WTC11 (cell line): ENCODE measurements at regions not wholly inside any gene's neighbourhood (a gene's known extent, or its start where the extent isn't known, plus 50 kb on each side); places are given as distances from the start of the nearest gene placed in this dataset.

Source experiments
- ATAC-seq: fragments of 200-7000 bp; cut with Tn5 transposase; 2 replicates; pipeline ENCODE4 v1.10.0; 2021; ENCODE audit warnings: mild to moderate bottlenecking, moderate library complexity
- CTCF ChIA-PET: fragments of 300-600 bp; sonication (Branson Sonifier 250); formaldehyde crosslinking; loops from one replicate; lab custom pipeline; 2021; ENCODE audit warnings: antibody characterized with exemption; lab: Charles Lee
- POLR2A ChIA-PET: fragments of 350-600 bp; sonication (Branson Sonifier 250); formaldehyde crosslinking; loops from one replicate; lab custom pipeline; 2021; ENCODE audit warnings: antibody characterized with exemption; lab: Charles Lee
- DNase-seq: peaks from one replicate; pipeline ENCODE4 v3.0.0; 2021; ENCODE audit warnings: low spot score
- H3K27ac Mint-ChIP-seq: 2 replicates; pipeline ENCODE4 v1.8.0; 2021; ENCODE audit warnings: mixed read lengths
- H3K27me3 Mint-ChIP-seq: 2 replicates; pipeline ENCODE4 v1.8.0; 2021; ENCODE audit warnings: low read depth, mild to moderate bottlenecking, moderate library complexity, mixed read lengths
- H3K36me3 Mint-ChIP-seq: 2 replicates; pipeline ENCODE4 v1.8.0; 2021; ENCODE audit warnings: mixed read lengths
- H3K4me1 Mint-ChIP-seq: 2 replicates; pipeline ENCODE4 v1.8.0; 2022; ENCODE audit warnings: mixed read lengths
- H3K4me3 Mint-ChIP-seq: 2 replicates; pipeline ENCODE4 v1.8.0; 2021; ENCODE audit warnings: mild to moderate bottlenecking, moderate library complexity, mixed read lengths
- H3K9me3 Mint-ChIP-seq: 2 replicates; pipeline ENCODE4 v1.8.0; 2021; ENCODE audit warnings: mixed read lengths
- ATF2 ChIP-seq: sonication (generic); formaldehyde crosslinking; IDR thresholded peaks from 2 replicates; pipeline ENCODE4 v1.8.1; 2022; ENCODE audit warnings: low read depth, missing genetic modification reagents, borderline replicate concordance
- CBFB ChIP-seq: sonication (generic); formaldehyde crosslinking; IDR thresholded peaks from 2 replicates; pipeline ENCODE4 v1.8.1; 2022; ENCODE audit warnings: mild to moderate bottlenecking, low read depth, missing genetic modification reagents
- E2F5 ChIP-seq: sonication (generic); formaldehyde crosslinking; IDR thresholded peaks from 2 replicates; pipeline ENCODE4 v1.8.1; 2022; ENCODE audit warnings: mild to moderate bottlenecking, moderate library complexity, missing genetic modification reagents
- FOXJ3 ChIP-seq: sonication (generic); formaldehyde crosslinking; IDR thresholded peaks from 2 replicates; pipeline ENCODE4 v1.9.0; 2021; ENCODE audit warnings: missing genetic modification reagents, mild to moderate bottlenecking, borderline replicate concordance
- FOXP1 ChIP-seq: sonication (generic); formaldehyde crosslinking; IDR thresholded peaks from 2 replicates; pipeline ENCODE4 v1.8.0; 2022; ENCODE audit warnings: missing genetic modification reagents, mild to moderate bottlenecking, moderate library complexity, borderline replicate concordance
- GABPB1 ChIP-seq: sonication (generic); formaldehyde crosslinking; IDR thresholded peaks from 2 replicates; pipeline ENCODE4 v1.8.1; 2023; ENCODE audit warnings: mild to moderate bottlenecking, missing genetic modification reagents
- IRF1 ChIP-seq: sonication (generic); formaldehyde crosslinking; IDR thresholded peaks from 2 replicates; pipeline ENCODE4 v1.8.0; 2023; ENCODE audit warnings: missing genetic modification reagents
- MLX ChIP-seq: sonication (generic); formaldehyde crosslinking; IDR thresholded peaks from 2 replicates; pipeline ENCODE4 v1.8.1; 2023; ENCODE audit warnings: mild to moderate bottlenecking, missing genetic modification reagents, moderate library complexity
- MXD4 ChIP-seq: fragments of 250-450 bp; sonication (Bioruptor Pico); IDR thresholded peaks from 2 replicates; pipeline ENCODE4 v1.8.0; 2021; ENCODE audit warnings: mild to moderate bottlenecking, moderate library complexity, borderline replicate concordance
- OVOL2 ChIP-seq: fragments of 250-450 bp; sonication (Bioruptor Pico); IDR thresholded peaks from 2 replicates; pipeline ENCODE4 v1.9.0; 2021; ENCODE audit warnings: mild to moderate bottlenecking, borderline replicate concordance
- SMAD4 ChIP-seq: sonication (generic); formaldehyde crosslinking; IDR thresholded peaks from 2 replicates; pipeline ENCODE4 v1.8.0; 2022; ENCODE audit warnings: mild to moderate bottlenecking, missing genetic modification reagents
- TEAD1 ChIP-seq: sonication (generic); formaldehyde crosslinking; IDR thresholded peaks from 2 replicates; pipeline ENCODE4 v1.8.0; 2022; ENCODE audit warnings: mild to moderate bottlenecking, missing genetic modification reagents
- ZBTB21 ChIP-seq: sonication (generic); formaldehyde crosslinking; IDR thresholded peaks from 2 replicates; pipeline ENCODE4 v1.8.1; 2023; ENCODE audit warnings: mild to moderate bottlenecking, missing genetic modification reagents, borderline replicate concordance
- ZNF396 ChIP-seq: fragments of 250-450 bp; sonication (Bioruptor Pico); IDR thresholded peaks from 2 replicates; pipeline ENCODE4 v1.8.0; 2021; ENCODE audit warnings: mild to moderate bottlenecking, moderate library complexity, borderline replicate concordance
- ZNF423 ChIP-seq: fragments of 250-450 bp; sonication (Bioruptor Pico); IDR thresholded peaks from 2 replicates; pipeline ENCODE4 v2.1.2; 2022; ENCODE audit warnings: mild to moderate bottlenecking, moderate library complexity
- ZNF512 ChIP-seq: sonication (generic); formaldehyde crosslinking; IDR thresholded peaks from 2 replicates; pipeline ENCODE4 v1.8.1; 2022; ENCODE audit warnings: missing genetic modification reagents, borderline replicate concordance
- ZNF671 ChIP-seq: fragments of 250-450 bp; sonication (Bioruptor Pico); IDR thresholded peaks from 2 replicates; pipeline ENCODE4 v1.8.0; 2021; ENCODE audit warnings: mild to moderate bottlenecking
- TF ChIP-seq, protein P1 (sequence below): sonication (generic); formaldehyde crosslinking; IDR thresholded peaks from 2 replicates; pipeline ENCODE4 v1.8.0; 2022; ENCODE audit warnings: mild to moderate bottlenecking, missing genetic modification reagents
- TF ChIP-seq, protein P2 (sequence below): fragments of 250-450 bp; sonication (Bioruptor Pico); IDR thresholded peaks from 2 replicates; pipeline ENCODE4 v1.9.0; 2021; ENCODE audit warnings: mild to moderate bottlenecking

GRCh38 chr3:170703121-170703588 is 117.3 kb upstream of the SLC7A14 start:
- Mint-ChIP-seq H3K9me3 (no peaks in the 10 kb centered on the region), H3K4me1 (peaks cover 11% of the 10 kb centered on the region), H3K4me3 (no peak overlapping the region), H3K27me3 (no peaks in the 10 kb centered on the region; the same call in none of the 2 replicates), H3K27ac (no peak overlapping the region), H3K36me3 (no peaks in the 10 kb centered on the region)
- CTCF ChIA-PET = interaction anchor here (1.0 kb wide), 1 partner anchor 109 kb away, joined by 3 read pairs; no protein-coding TSS in a partner anchor
- POLR2A ChIA-PET = no interaction called here
- TF ChIP-seq, protein P1, sequence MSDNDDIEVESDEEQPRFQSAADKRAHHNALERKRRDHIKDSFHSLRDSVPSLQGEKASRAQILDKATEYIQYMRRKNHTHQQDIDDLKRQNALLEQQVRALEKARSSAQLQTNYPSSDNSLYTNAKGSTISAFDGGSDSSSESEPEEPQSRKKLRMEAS (CRISPR knock-in tag) = no peak
- TF ChIP-seq E2F5 (CRISPR knock-in tag) (no peak), SMAD4 (no peak), ZNF671 (no peak), FOXJ3 (CRISPR knock-in tag) (no peak)
- TF ChIP-seq, protein P2, sequence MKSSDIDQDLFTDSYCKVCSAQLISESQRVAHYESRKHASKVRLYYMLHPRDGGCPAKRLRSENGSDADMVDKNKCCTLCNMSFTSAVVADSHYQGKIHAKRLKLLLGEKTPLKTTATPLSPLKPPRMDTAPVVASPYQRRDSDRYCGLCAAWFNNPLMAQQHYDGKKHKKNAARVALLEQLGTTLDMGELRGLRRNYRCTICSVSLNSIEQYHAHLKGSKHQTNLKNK (CRISPR knock-in tag) = no peak
- DNase-seq (no peak), ATAC-seq (no peak)

DNA sequence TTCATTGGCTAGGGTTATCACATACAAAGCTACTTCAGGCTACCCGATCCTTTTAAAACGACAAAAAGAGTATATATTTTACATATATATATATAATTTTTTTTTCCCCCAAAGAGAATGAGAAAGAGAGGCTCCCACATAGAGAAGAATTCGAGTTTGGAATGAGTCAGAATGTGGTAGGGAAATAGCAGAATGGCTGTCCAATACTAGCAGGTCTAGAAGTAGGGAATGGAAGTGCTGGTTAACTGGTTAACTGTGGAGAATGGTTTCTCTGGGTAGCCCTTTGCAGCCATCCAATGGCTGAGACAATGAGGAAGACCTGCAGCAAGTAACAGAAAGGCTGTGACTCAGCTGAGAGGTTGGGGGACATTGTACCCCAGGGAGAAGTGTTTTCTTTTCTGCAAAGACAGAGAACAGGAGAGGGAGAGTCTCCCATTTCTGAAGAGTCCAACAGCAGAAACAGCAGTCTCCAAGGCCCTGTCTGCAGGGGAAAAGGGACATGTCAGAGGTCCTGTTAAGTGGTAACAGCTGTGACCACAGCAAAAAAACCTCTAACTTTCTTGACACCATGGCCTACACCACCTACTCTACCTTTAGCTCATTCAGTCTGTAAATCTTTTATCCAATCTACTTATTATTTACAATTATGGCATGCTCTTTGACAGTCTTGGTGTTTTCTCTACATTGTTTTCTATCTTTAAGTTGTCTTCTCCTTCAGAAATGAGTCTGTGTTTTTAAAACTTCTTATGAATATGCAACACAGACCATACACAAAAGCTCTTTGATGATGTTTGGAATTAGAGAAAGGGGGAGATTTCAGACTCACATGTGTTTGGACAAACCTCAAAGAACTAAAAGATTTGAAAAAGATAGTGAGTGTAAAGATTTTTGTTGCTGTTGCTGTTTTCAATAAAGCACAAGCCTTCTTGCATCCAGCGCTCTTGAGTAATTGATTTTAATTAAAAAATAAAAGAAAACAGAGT is 116.1 kb upstream of the SLC7A14 start:
- POLR2A ChIA-PET = no interaction called here
- Mint-ChIP-seq H3K9me3 (no peaks in the 10 kb centered on the region), H3K27me3 (no peaks in the 10 kb centered on the region; the same call in none of the 2 replicates), H3K4me1 (peaks cover 20% of the 10 kb centered on the region), H3K36me3 (no peaks in the 10 kb centered on the region), H3K27ac (no peak overlapping the region), H3K4me3 (no peak overlapping the region)
- DNase-seq = no peak
- TF ChIP-seq IRF1 (CRISPR knock-in tag) (no peak), MXD4 (CRISPR knock-in tag) (no peak), CBFB (CRISPR knock-in tag) (no peak), ZNF512 (CRISPR knock-in tag) (no peak), FOXP1 (CRISPR knock-in tag) (no peak), ZNF423 (CRISPR knock-in tag) (no peak), ZBTB21 (CRISPR knock-in tag) (no peak), ZNF396 (no peak), GABPB1 (CRISPR knock-in tag) (no peak), ATF2 (CRISPR knock-in tag) (no peak), TEAD1 (no peak), MLX (CRISPR knock-in tag) (no peak), OVOL2 (CRISPR knock-in tag) (no peak)
- CTCF ChIA-PET = interaction anchor here (0.6 kb wide), 1 partner anchor 110 kb away, joined by 3 read pairs; no protein-coding TSS in a partner anchor
- ATAC-seq = no peak
